ENCODE measurements at regions not wholly inside any gene's neighbourhood (a gene's known extent, or its start where the extent isn't known, plus 50 kb on each side); places are given as distances from the start of the nearest gene placed in this dataset.

DNA sequence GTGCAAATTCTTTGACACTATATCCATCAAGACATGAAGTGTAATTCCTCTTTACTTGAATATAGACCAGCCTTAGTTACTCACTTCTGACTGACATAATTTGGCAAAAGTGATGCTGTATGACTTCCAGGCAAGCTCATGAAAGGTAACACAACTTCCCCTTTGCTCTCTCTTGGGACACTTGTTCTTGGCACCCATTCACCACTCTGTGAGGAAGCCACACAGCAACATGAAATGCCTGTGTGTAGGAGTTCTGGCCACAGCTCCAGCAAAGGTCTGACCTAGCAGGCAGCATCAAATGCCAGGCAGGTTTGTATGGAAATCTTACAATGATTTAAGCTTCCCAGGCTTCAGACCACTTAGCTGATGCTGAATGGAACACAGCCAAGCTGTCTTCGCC, 280.3 kb downstream of the PDHA2 start:
- Histone ChIP-seq H3K27me3 (ENCODE audit: insufficient read depth, poor library complexity, severe bottlenecking) (no peaks in the 10 kb centered on the region), H3K27ac (replicated peaks) (no peak overlapping the region), H3K4me3 (replicated peaks; ENCODE audit: insufficient read depth, low read length) (no peak overlapping the region)
- no peak for DNase-seq (ENCODE audit: low read depth in 1 of 2, low spot score in 1 of 2)
- no peak for TF ChIP-seq POLR2AphosphoS5 (IDR thresholded peaks at IDR 0.05; ENCODE audit: low read depth)
- TF ChIP-seq SPI1 (IDR thresholded peaks at IDR 0.05; ENCODE audit: borderline replicate concordance, low read depth) = no peak
- no peak for TF ChIP-seq REST (IDR thresholded peaks at IDR 0.05; ENCODE audit: insufficient replicate concordance, low read depth)
- TF ChIP-seq, protein P1, sequence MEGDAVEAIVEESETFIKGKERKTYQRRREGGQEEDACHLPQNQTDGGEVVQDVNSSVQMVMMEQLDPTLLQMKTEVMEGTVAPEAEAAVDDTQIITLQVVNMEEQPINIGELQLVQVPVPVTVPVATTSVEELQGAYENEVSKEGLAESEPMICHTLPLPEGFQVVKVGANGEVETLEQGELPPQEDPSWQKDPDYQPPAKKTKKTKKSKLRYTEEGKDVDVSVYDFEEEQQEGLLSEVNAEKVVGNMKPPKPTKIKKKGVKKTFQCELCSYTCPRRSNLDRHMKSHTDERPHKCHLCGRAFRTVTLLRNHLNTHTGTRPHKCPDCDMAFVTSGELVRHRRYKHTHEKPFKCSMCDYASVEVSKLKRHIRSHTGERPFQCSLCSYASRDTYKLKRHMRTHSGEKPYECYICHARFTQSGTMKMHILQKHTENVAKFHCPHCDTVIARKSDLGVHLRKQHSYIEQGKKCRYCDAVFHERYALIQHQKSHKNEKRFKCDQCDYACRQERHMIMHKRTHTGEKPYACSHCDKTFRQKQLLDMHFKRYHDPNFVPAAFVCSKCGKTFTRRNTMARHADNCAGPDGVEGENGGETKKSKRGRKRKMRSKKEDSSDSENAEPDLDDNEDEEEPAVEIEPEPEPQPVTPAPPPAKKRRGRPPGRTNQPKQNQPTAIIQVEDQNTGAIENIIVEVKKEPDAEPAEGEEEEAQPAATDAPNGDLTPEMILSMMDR (IDR thresholded peaks at IDR 0.05; ENCODE audit: insufficient read depth, low read length) = no peak
- no peak for TF ChIP-seq GABPA (IDR thresholded peaks at IDR 0.05; ENCODE audit: low read depth)

DNA sequence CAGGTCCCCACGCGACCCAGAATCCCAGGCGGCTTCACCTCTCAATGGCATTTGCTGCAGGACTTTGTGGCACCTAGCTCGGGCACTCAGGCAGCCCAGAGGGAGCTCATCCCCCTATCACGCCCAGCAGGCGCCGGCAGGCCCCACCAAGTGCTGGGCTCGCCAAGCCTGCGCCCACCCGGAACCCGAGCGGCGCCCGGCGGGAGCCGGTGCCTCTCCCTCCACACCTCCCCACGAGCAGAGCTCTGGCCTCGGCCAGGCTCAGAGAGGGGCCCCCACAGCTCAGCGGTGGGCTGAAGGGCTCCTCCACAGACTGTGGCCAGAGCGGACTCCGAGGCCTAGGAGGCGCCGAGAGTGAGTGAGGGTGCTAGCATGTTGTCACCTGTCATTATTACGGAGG, 286.3 kb downstream of the PDHA2 start:
- H3K27ac ChIP-seq (replicated peaks) = no peak overlapping the region
- no peak for DNase-seq (ENCODE audit: low read depth in 1 of 2, low spot score in 1 of 2)
- no peaks in the 10 kb centered on the region for H3K27me3 ChIP-seq (ENCODE audit: insufficient read depth, poor library complexity, severe bottlenecking)
- no peak overlapping the region for H3K4me3 ChIP-seq (replicated peaks; ENCODE audit: insufficient read depth, low read length)
- TF ChIP-seq POLR2AphosphoS5 (IDR thresholded peaks at IDR 0.05; ENCODE audit: low read depth) = no peak

GRCh38 chr4:96131186-96131585, 291.3 kb downstream of the PDHA2 start:
- no peak overlapping the region for H3K4me3 ChIP-seq (replicated peaks; ENCODE audit: insufficient read depth, low read length)
- TF ChIP-seq, protein P1 (IDR thresholded peaks at IDR 0.05; ENCODE audit: insufficient read depth, low read length) = no peak
- TF ChIP-seq GABPA (IDR thresholded peaks at IDR 0.05; ENCODE audit: low read depth) (no peak), REST (IDR thresholded peaks at IDR 0.05; ENCODE audit: insufficient replicate concordance, low read depth) (no peak), SPI1 (IDR thresholded peaks at IDR 0.05; ENCODE audit: borderline replicate concordance, low read depth) (no peak), POLR2AphosphoS5 (IDR thresholded peaks at IDR 0.05; ENCODE audit: low read depth) (no peak)
- H3K27ac ChIP-seq (replicated peaks) = no peak overlapping the region
- no peaks in the 10 kb centered on the region for H3K27me3 ChIP-seq (ENCODE audit: insufficient read depth, poor library complexity, severe bottlenecking)
- no peak for DNase-seq (ENCODE audit: low read depth in 1 of 2, low spot score in 1 of 2)

DNA sequence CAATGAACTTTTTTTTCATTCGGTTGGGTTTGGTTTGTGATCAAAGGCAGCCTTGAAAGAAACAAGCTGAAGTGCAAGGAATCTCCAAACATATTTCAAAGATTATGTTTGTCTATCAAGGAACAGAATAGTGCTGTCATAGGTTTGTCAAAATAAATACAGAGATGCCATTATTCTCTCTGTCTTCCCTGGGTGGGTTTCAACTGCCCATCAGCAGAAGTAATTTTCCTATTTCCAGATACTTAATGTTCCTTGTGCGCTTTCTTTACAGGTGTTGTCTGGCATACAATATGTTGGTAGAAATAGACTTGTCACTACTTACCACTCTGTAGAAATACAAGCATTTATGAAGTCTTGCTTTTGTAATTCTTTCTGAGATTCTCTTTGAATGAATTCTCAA, 294.9 kb downstream of the PDHA2 start:
- Histone ChIP-seq H3K27ac (replicated peaks) (no peak overlapping the region), H3K4me3 (replicated peaks; ENCODE audit: insufficient read depth, low read length) (no peak overlapping the region), H3K27me3 (ENCODE audit: insufficient read depth, poor library complexity, severe bottlenecking) (no peaks in the 10 kb centered on the region)
- DNase-seq (ENCODE audit: low read depth in 1 of 2, low spot score in 1 of 2) = no peak
- TF ChIP-seq SPI1 (IDR thresholded peaks at IDR 0.05; ENCODE audit: borderline replicate concordance, low read depth) (no peak), REST (IDR thresholded peaks at IDR 0.05; ENCODE audit: insufficient replicate concordance, low read depth) (no peak), POLR2AphosphoS5 (IDR thresholded peaks at IDR 0.05; ENCODE audit: low read depth) (no peak), GABPA (IDR thresholded peaks at IDR 0.05; ENCODE audit: low read depth) (no peak)
- TF ChIP-seq, protein P1 (IDR thresholded peaks at IDR 0.05; ENCODE audit: insufficient read depth, low read length) = no peak

All from HL-60 (cell line).